ENCODE measurements at regions not wholly inside any gene's neighbourhood (a gene's known extent, or its start where the extent isn't known, plus 50 kb on each side); places are given as distances from the start of the nearest gene placed in this dataset.

DNA sequence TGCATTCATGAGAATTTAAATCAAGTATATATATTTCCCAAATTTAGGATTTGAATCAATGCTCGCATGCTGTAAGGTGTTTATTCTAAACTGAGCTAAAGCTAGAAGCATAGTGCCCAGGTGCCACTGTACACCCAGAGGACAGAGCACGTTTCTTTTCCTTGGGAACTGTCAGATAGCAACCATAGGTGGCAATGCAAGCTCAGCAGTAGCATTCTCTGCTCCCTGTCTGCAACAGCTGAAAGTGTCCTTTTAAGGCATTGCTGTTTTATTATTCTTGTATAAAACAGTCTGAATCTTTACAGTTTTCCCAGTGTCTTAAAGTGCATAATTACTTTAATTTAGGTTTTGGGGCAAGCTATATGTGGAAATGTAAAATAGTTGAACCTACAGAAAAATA, 443.4 kb upstream of the MMS22L start:
- TF ChIP-seq SPI1 (IDR thresholded peaks at IDR 0.05; ENCODE audit: borderline replicate concordance, low read depth) = no peak
- TF ChIP-seq, protein P1, sequence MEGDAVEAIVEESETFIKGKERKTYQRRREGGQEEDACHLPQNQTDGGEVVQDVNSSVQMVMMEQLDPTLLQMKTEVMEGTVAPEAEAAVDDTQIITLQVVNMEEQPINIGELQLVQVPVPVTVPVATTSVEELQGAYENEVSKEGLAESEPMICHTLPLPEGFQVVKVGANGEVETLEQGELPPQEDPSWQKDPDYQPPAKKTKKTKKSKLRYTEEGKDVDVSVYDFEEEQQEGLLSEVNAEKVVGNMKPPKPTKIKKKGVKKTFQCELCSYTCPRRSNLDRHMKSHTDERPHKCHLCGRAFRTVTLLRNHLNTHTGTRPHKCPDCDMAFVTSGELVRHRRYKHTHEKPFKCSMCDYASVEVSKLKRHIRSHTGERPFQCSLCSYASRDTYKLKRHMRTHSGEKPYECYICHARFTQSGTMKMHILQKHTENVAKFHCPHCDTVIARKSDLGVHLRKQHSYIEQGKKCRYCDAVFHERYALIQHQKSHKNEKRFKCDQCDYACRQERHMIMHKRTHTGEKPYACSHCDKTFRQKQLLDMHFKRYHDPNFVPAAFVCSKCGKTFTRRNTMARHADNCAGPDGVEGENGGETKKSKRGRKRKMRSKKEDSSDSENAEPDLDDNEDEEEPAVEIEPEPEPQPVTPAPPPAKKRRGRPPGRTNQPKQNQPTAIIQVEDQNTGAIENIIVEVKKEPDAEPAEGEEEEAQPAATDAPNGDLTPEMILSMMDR (IDR thresholded peaks at IDR 0.05; ENCODE audit: insufficient read depth, low read length) = no peak
- TF ChIP-seq POLR2AphosphoS5 (IDR thresholded peaks at IDR 0.05; ENCODE audit: low read depth) = no peak
- no peak for TF ChIP-seq GABPA (IDR thresholded peaks at IDR 0.05; ENCODE audit: low read depth)
- TF ChIP-seq, protein P2, sequence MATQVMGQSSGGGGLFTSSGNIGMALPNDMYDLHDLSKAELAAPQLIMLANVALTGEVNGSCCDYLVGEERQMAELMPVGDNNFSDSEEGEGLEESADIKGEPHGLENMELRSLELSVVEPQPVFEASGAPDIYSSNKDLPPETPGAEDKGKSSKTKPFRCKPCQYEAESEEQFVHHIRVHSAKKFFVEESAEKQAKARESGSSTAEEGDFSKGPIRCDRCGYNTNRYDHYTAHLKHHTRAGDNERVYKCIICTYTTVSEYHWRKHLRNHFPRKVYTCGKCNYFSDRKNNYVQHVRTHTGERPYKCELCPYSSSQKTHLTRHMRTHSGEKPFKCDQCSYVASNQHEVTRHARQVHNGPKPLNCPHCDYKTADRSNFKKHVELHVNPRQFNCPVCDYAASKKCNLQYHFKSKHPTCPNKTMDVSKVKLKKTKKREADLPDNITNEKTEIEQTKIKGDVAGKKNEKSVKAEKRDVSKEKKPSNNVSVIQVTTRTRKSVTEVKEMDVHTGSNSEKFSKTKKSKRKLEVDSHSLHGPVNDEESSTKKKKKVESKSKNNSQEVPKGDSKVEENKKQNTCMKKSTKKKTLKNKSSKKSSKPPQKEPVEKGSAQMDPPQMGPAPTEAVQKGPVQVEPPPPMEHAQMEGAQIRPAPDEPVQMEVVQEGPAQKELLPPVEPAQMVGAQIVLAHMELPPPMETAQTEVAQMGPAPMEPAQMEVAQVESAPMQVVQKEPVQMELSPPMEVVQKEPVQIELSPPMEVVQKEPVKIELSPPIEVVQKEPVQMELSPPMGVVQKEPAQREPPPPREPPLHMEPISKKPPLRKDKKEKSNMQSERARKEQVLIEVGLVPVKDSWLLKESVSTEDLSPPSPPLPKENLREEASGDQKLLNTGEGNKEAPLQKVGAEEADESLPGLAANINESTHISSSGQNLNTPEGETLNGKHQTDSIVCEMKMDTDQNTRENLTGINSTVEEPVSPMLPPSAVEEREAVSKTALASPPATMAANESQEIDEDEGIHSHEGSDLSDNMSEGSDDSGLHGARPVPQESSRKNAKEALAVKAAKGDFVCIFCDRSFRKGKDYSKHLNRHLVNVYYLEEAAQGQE (IDR thresholded peaks at IDR 0.05; ENCODE audit: insufficient replicate concordance, low read depth) = no peak
- Histone ChIP-seq H3K4me3 (replicated peaks; ENCODE audit: insufficient read depth, low read length) (no peak overlapping the region), H3K27me3 (ENCODE audit: insufficient read depth, poor library complexity, severe bottlenecking) (no peaks in the 10 kb centered on the region), H3K27ac (replicated peaks) (no peak overlapping the region)
- DNase-seq (ENCODE audit: low read depth in 1 of 2, low spot score in 1 of 2) = no peak

DNA sequence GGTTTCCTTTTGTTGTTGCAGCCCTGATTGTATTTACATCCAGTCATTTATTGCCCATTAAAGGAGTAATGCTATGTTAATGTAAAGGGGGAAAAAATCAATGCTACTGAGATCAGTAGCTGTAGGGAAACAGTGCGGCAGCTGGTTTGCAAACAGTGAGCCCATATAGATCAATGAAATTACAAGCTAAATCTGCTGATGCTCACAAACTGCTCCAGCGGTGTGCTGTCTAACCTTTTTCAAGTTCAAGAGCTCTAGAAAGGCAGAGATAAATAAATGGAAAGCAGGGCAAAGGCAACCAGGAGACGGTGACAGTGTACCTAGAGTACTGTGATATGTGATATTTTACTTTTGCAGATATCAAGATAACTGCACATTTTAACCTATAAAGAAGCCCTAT, 449.0 kb upstream of the MMS22L start:
- DNase-seq (ENCODE audit: low read depth in 1 of 2, low spot score in 1 of 2) = no peak
- no peak for TF ChIP-seq SPI1 (IDR thresholded peaks at IDR 0.05; ENCODE audit: borderline replicate concordance, low read depth)
- TF ChIP-seq POLR2AphosphoS5 (IDR thresholded peaks at IDR 0.05; ENCODE audit: low read depth) = no peak
- TF ChIP-seq, protein P1 (IDR thresholded peaks at IDR 0.05; ENCODE audit: insufficient read depth, low read length) = no peak
- TF ChIP-seq, protein P2 (IDR thresholded peaks at IDR 0.05; ENCODE audit: insufficient replicate concordance, low read depth) = no peak
- no peak for TF ChIP-seq GABPA (IDR thresholded peaks at IDR 0.05; ENCODE audit: low read depth)
- Histone ChIP-seq H3K27ac (replicated peaks) (no peak overlapping the region), H3K4me3 (replicated peaks; ENCODE audit: insufficient read depth, low read length) (no peak overlapping the region), H3K27me3 (ENCODE audit: insufficient read depth, poor library complexity, severe bottlenecking) (no peaks in the 10 kb centered on the region)

GRCh38 chr6:97757575-97757974, 474.6 kb upstream of the MMS22L start:
- H3K27me3 ChIP-seq (ENCODE audit: insufficient read depth, poor library complexity, severe bottlenecking) = peaks cover 2% of the 10 kb centered on the region
- no peak for DNase-seq (ENCODE audit: low read depth in 1 of 2, low spot score in 1 of 2)
- TF ChIP-seq, protein P2 (IDR thresholded peaks at IDR 0.05; ENCODE audit: insufficient replicate concordance, low read depth) = no peak
- no peak for TF ChIP-seq GABPA (IDR thresholded peaks at IDR 0.05; ENCODE audit: low read depth)
- no peak overlapping the region for H3K4me3 ChIP-seq (replicated peaks; ENCODE audit: insufficient read depth, low read length)
- H3K27ac ChIP-seq (replicated peaks) = no peak overlapping the region

DNA sequence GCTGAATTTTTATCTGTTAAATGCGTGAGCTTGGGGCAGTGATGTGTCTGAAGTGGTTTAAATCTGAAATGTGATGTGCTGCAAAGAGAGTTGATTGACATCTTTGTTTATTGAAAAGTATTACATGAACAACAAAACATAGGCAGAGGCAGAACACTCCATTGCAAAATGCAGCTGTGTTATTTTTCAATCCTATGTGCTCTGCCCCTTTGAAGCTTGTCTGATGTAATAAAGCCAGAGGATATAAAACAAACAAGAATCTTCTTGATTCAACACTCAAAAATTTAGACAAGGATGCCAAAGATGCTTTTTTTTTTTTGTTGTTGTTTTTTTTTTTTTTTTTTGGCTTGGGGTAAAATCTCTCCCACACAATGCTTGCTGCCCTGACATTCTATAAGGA, 482.4 kb upstream of the MMS22L start:
- peaks cover 2% of the 10 kb centered on the region for H3K27me3 ChIP-seq (ENCODE audit: insufficient read depth, poor library complexity, severe bottlenecking)
- H3K27ac ChIP-seq (replicated peaks) = no peak overlapping the region
- H3K4me3 ChIP-seq (replicated peaks; ENCODE audit: insufficient read depth, low read length) = no peak overlapping the region
- no peak for DNase-seq (ENCODE audit: low read depth in 1 of 2, low spot score in 1 of 2)
- TF ChIP-seq SPI1 (IDR thresholded peaks at IDR 0.05; ENCODE audit: borderline replicate concordance, low read depth) (no peak), GABPA (IDR thresholded peaks at IDR 0.05; ENCODE audit: low read depth) (no peak), POLR2AphosphoS5 (IDR thresholded peaks at IDR 0.05; ENCODE audit: low read depth) (no peak)
- TF ChIP-seq, protein P2 (IDR thresholded peaks at IDR 0.05; ENCODE audit: insufficient replicate concordance, low read depth) = no peak
- TF ChIP-seq, protein P1 (IDR thresholded peaks at IDR 0.05; ENCODE audit: insufficient read depth, low read length) = no peak

Measured in HL-60 (cell line).